ENCODE measurements at regions not wholly inside any gene's neighbourhood (a gene's known extent, or its start where the extent isn't known, plus 50 kb on each side); places are given as distances from the start of the nearest gene placed in this dataset.

DNA sequence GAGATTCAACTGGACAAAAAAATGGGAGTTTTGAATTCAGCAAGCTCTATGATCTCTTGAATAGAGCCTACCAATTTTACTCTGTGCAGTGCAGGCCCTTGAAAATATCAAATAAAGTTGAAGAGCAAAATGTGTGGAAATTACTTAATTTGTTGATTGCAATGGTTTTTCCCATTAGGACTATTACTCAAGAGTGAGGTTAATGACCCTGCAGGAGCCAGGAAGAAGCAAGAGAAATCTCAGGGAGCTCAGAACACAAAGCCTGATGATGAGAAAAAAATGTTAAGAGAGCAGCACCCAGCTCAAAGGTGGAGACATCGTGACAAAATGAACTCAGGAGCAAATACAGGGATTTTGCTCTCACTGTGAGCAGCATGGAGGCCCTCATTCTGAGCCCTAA, 337.6 kb upstream of the TRIB2 start:
- TF ChIP-seq, protein P1, sequence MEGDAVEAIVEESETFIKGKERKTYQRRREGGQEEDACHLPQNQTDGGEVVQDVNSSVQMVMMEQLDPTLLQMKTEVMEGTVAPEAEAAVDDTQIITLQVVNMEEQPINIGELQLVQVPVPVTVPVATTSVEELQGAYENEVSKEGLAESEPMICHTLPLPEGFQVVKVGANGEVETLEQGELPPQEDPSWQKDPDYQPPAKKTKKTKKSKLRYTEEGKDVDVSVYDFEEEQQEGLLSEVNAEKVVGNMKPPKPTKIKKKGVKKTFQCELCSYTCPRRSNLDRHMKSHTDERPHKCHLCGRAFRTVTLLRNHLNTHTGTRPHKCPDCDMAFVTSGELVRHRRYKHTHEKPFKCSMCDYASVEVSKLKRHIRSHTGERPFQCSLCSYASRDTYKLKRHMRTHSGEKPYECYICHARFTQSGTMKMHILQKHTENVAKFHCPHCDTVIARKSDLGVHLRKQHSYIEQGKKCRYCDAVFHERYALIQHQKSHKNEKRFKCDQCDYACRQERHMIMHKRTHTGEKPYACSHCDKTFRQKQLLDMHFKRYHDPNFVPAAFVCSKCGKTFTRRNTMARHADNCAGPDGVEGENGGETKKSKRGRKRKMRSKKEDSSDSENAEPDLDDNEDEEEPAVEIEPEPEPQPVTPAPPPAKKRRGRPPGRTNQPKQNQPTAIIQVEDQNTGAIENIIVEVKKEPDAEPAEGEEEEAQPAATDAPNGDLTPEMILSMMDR (IDR thresholded peaks at IDR 0.05; ENCODE audit: low read depth, low read length) = no peak
- TF ChIP-seq POLR2A (IDR thresholded peaks at IDR 0.05; ENCODE audit: extremely low read depth, insufficient read length) = no peak
